ENCODE measurements at regions not wholly inside any gene's neighbourhood (a gene's known extent, or its start where the extent isn't known, plus 50 kb on each side); places are given as distances from the start of the nearest gene placed in this dataset.

- H3K79me2 ChIP-seq (ENCODE audit: insufficient read depth, low read length), result no peaks in the 10 kb centered on the region
- peaks cover 13% of the 10 kb centered on the region for H3K36me3 Mint-ChIP-seq (ENCODE audit: low read depth, unreplicated experiment)
- H3K36me3 ChIP-seq (ENCODE audit: insufficient read depth, low read length), result peaks cover 11% of the 10 kb centered on the region
- no peaks in the 10 kb centered on the region for H3K9me3 Mint-ChIP-seq (ENCODE audit: unreplicated experiment)
- no peak overlapping the region for H3K9ac ChIP-seq (ENCODE audit: low read length)
- no peak overlapping the region for H3K27ac Mint-ChIP-seq (ENCODE audit: unreplicated experiment)
- no peaks in the 10 kb centered on the region for H3K27me3 ChIP-seq (ENCODE audit: insufficient read depth, low read length)
- H3K27me3 Mint-ChIP-seq (ENCODE audit: low read depth, unreplicated experiment), result no peaks in the 10 kb centered on the region
- H3K27ac ChIP-seq (ENCODE audit: low read depth, low read length), result no peak overlapping the region
- peaks cover 18% of the 10 kb centered on the region for H3K4me1 Mint-ChIP-seq (ENCODE audit: low read depth, unreplicated experiment)
- no peak for TF ChIP-seq CTCF (IDR thresholded peaks at IDR 0.05; ENCODE audit: insufficient read depth, low read depth, low read length)
- no peak for TF ChIP-seq EZH2 (IDR thresholded peaks at IDR 0.05; ENCODE audit: insufficient read depth, low read length)
- no peaks in the 10 kb centered on the region for H3K9me3 ChIP-seq (ENCODE audit: insufficient read depth, low read depth, low read length)
- H2AFZ ChIP-seq (ENCODE audit: low read depth, low read length), result no peak overlapping the region
- H4K20me1 ChIP-seq (ENCODE audit: insufficient read depth, low read length), result no peaks in the 10 kb centered on the region
- no peak overlapping the region for H3K4me3 Mint-ChIP-seq (ENCODE audit: unreplicated experiment)
- H3K4me2 ChIP-seq (ENCODE audit: low read length), result no peak overlapping the region
- no peak overlapping the region for H3K4me3 ChIP-seq (ENCODE audit: insufficient read depth, low read depth, low read length)
- peaks cover 6% of the 10 kb centered on the region for H3K4me1 ChIP-seq (ENCODE audit: insufficient read depth, low read length)
- DNase-seq (ENCODE audit: low read depth) (no peak), FAIRE-seq (no peak)
Measured at GRCh38 chr14:71702786-71703185, 229.4 kb upstream of the RGS6 start.

DNA sequence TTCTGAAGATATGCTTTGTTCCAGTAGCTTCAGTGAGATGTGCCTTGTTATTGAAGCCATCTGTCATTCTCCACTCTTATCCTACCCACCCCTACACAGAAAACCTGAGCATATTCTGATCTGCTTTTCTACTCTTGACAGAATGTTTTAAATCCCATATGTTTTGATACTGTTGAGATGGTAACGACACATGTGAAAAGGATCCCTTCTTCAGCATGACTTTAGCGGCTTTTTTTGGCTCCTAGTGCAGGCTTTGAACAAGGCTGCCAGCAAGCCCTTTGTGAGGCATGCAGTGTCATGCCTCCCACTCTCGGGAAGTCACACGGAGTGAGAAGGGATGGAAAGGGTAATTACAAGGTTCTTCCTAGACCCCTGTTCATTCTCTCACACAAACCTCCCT, 228.8 kb upstream of the RGS6 start:
- Histone ChIP-seq H3K9me3 (ENCODE audit: insufficient read depth, low read depth, low read length) (no peaks in the 10 kb centered on the region), H3K4me1 (ENCODE audit: insufficient read depth, low read length) (peaks cover 6% of the 10 kb centered on the region), H3K27me3 (ENCODE audit: insufficient read depth, low read length) (no peaks in the 10 kb centered on the region), H3K9ac (ENCODE audit: low read length) (peak overlapping the region; percentile 8), H3K4me3 (ENCODE audit: insufficient read depth, low read depth, low read length) (no peak overlapping the region), H2AFZ (ENCODE audit: low read depth, low read length) (no peak overlapping the region), H3K4me2 (ENCODE audit: low read length) (peak overlapping the region; percentile 24), H3K79me2 (ENCODE audit: insufficient read depth, low read length) (no peaks in the 10 kb centered on the region), H3K36me3 (ENCODE audit: insufficient read depth, low read length) (peaks cover 11% of the 10 kb centered on the region), H3K27ac (ENCODE audit: low read depth, low read length) (peak overlapping the region; percentile 7), H4K20me1 (ENCODE audit: insufficient read depth, low read length) (no peaks in the 10 kb centered on the region)
- DNase-seq (ENCODE audit: low read depth) (peak; percentile 75), FAIRE-seq (no peak)
- H3K27me3 Mint-ChIP-seq (ENCODE audit: low read depth, unreplicated experiment), result no peaks in the 10 kb centered on the region
- H3K4me3 Mint-ChIP-seq (ENCODE audit: unreplicated experiment), result no peak overlapping the region
- H3K27ac Mint-ChIP-seq (ENCODE audit: unreplicated experiment), result peak overlapping the region; percentile 43
- peaks cover 18% of the 10 kb centered on the region for H3K4me1 Mint-ChIP-seq (ENCODE audit: low read depth, unreplicated experiment)
- no peaks in the 10 kb centered on the region for H3K9me3 Mint-ChIP-seq (ENCODE audit: unreplicated experiment)
- H3K36me3 Mint-ChIP-seq (ENCODE audit: low read depth, unreplicated experiment), result peaks cover 13% of the 10 kb centered on the region
- TF ChIP-seq EZH2 (IDR thresholded peaks at IDR 0.05; ENCODE audit: insufficient read depth, low read length), result no peak
- TF ChIP-seq CTCF (IDR thresholded peaks at IDR 0.05; ENCODE audit: insufficient read depth, low read depth, low read length), result no peak

DNA sequence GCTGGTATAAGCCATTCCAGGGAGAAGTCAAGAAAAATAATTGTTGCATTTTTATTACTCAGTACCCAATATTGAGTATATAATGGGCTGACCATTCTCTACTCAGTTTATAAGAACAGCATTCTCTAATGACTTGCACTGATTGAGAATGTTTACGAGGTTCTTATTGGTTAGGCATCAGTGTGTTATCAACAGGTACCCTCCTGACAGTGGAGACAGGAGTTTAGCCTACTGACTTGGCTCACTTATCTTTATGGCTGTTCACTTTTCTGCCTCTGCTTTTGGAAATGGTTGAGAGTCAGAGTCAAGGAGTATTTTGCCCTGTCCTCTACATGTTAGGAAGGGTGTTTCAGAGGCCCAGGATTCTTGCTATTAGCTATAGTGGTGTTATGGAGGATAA, 228.0 kb upstream of the RGS6 start:
- H3K79me2 ChIP-seq (ENCODE audit: insufficient read depth, low read length), result no peaks in the 10 kb centered on the region
- H3K4me3 ChIP-seq (ENCODE audit: insufficient read depth, low read depth, low read length), result no peak overlapping the region
- no peak overlapping the region for H3K9ac ChIP-seq (ENCODE audit: low read length)
- H3K9me3 Mint-ChIP-seq (ENCODE audit: unreplicated experiment), result no peaks in the 10 kb centered on the region
- peaks cover 10% of the 10 kb centered on the region for H3K36me3 Mint-ChIP-seq (ENCODE audit: low read depth, unreplicated experiment)
- H3K27me3 Mint-ChIP-seq (ENCODE audit: low read depth, unreplicated experiment), result no peaks in the 10 kb centered on the region
- H3K36me3 ChIP-seq (ENCODE audit: insufficient read depth, low read length), result peaks cover 9% of the 10 kb centered on the region
- TF ChIP-seq EZH2 (IDR thresholded peaks at IDR 0.05; ENCODE audit: insufficient read depth, low read length), result no peak
- H3K27me3 ChIP-seq (ENCODE audit: insufficient read depth, low read length), result no peaks in the 10 kb centered on the region
- H3K27ac ChIP-seq (ENCODE audit: low read depth, low read length), result no peak overlapping the region
- H3K27ac Mint-ChIP-seq (ENCODE audit: unreplicated experiment), result no peak overlapping the region
- no peak overlapping the region for H3K4me2 ChIP-seq (ENCODE audit: low read length)
- H3K4me1 Mint-ChIP-seq (ENCODE audit: low read depth, unreplicated experiment), result peaks cover 18% of the 10 kb centered on the region
- DNase-seq (ENCODE audit: low read depth), result no peak
- no peaks in the 10 kb centered on the region for H3K9me3 ChIP-seq (ENCODE audit: insufficient read depth, low read depth, low read length)
- H3K4me1 ChIP-seq (ENCODE audit: insufficient read depth, low read length), result peaks cover 6% of the 10 kb centered on the region
- H2AFZ ChIP-seq (ENCODE audit: low read depth, low read length), result no peak overlapping the region
- no peak overlapping the region for H3K4me3 Mint-ChIP-seq (ENCODE audit: unreplicated experiment)
- FAIRE-seq, result no peak
- no peaks in the 10 kb centered on the region for H4K20me1 ChIP-seq (ENCODE audit: insufficient read depth, low read length)
